ENCODE measurements at regions not wholly inside any gene's neighbourhood (a gene's known extent, or its start where the extent isn't known, plus 50 kb on each side); places are given as distances from the start of the nearest gene placed in this dataset.

DNA sequence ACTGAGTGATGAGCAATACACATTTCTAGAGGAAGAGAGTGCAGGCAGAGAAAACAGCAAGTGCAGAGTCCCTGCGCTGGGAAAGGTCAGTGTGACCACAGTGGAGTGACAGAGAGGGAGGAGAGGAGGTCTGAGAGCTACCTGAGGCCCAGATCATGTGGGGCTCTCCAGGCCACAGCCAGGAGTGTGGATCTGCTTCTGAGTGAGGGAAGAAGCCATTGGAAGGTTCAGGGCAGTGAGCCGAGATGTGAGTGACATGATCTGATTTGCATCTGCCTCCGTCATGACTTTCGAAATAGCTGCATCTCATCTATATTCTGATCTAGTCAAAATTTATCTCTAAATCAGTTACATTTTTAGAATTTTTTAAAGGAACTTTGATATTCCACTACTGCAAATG is 367.1 kb downstream of the PREX1 start:
- no peak for DNase-seq (ENCODE audit: low read depth, low spot score)
- peaks cover 48% of the 10 kb centered on the region for H3K4me1 Mint-ChIP-seq
- no peak overlapping the region for H3K4me3 Mint-ChIP-seq
- H3K36me3 Mint-ChIP-seq (ENCODE audit: low read depth) = no peaks in the 10 kb centered on the region
- H3K27ac Mint-ChIP-seq (ENCODE audit: unreplicated experiment) = no peak overlapping the region
- peaks cover 41% of the 10 kb centered on the region for H3K27me3 Mint-ChIP-seq (ENCODE audit: low read depth)
- TF ChIP-seq, protein P1, sequence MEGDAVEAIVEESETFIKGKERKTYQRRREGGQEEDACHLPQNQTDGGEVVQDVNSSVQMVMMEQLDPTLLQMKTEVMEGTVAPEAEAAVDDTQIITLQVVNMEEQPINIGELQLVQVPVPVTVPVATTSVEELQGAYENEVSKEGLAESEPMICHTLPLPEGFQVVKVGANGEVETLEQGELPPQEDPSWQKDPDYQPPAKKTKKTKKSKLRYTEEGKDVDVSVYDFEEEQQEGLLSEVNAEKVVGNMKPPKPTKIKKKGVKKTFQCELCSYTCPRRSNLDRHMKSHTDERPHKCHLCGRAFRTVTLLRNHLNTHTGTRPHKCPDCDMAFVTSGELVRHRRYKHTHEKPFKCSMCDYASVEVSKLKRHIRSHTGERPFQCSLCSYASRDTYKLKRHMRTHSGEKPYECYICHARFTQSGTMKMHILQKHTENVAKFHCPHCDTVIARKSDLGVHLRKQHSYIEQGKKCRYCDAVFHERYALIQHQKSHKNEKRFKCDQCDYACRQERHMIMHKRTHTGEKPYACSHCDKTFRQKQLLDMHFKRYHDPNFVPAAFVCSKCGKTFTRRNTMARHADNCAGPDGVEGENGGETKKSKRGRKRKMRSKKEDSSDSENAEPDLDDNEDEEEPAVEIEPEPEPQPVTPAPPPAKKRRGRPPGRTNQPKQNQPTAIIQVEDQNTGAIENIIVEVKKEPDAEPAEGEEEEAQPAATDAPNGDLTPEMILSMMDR (conservative IDR thresholded peaks at IDR 0.05) = no peak
- peaks cover 3% of the 10 kb centered on the region for H3K9me3 Mint-ChIP-seq

DNA sequence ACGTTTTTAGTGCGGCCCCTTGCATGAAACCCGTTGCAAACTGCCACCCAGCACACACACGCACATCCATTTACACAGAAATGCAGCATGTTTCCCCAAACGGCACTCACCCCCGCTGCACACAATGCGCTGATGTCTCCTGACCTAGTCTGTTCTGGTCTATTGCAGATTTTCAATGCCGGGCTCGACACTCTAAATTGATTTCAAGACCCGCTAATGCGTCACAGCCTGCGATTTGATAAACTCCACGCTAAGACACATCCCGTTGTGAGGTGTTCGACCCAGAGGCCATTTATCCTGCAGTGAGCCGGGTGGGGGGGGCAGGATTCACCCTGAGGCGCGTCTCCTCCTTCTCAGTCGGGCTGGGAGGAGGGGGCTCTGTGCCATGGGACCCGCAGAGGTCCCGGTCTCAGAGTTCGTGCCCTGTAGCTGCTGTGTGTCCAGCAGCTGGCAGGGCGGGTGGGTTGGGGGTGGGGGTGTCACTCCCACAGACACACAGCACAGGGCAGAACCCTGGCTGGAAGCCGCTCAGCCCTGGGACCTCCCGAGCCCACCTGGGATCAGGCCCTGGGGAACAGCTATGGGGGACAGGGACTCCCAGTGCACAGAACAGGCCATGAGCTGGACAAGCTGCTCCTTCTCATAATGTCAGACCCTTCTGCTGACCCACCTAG is 367.9 kb downstream of the PREX1 start:
- DNase-seq (ENCODE audit: low read depth, low spot score) = no peak
- no peak overlapping the region for H3K4me3 Mint-ChIP-seq
- TF ChIP-seq, protein P1 (conservative IDR thresholded peaks at IDR 0.05) = no peak
- H3K36me3 Mint-ChIP-seq (ENCODE audit: low read depth) = no peaks in the 10 kb centered on the region
- H3K27ac Mint-ChIP-seq (ENCODE audit: unreplicated experiment) = no peak overlapping the region
- H3K9me3 Mint-ChIP-seq = no peaks in the 10 kb centered on the region
- peaks cover 41% of the 10 kb centered on the region for H3K27me3 Mint-ChIP-seq (ENCODE audit: low read depth)
- H3K4me1 Mint-ChIP-seq = peaks cover 50% of the 10 kb centered on the region

DNA sequence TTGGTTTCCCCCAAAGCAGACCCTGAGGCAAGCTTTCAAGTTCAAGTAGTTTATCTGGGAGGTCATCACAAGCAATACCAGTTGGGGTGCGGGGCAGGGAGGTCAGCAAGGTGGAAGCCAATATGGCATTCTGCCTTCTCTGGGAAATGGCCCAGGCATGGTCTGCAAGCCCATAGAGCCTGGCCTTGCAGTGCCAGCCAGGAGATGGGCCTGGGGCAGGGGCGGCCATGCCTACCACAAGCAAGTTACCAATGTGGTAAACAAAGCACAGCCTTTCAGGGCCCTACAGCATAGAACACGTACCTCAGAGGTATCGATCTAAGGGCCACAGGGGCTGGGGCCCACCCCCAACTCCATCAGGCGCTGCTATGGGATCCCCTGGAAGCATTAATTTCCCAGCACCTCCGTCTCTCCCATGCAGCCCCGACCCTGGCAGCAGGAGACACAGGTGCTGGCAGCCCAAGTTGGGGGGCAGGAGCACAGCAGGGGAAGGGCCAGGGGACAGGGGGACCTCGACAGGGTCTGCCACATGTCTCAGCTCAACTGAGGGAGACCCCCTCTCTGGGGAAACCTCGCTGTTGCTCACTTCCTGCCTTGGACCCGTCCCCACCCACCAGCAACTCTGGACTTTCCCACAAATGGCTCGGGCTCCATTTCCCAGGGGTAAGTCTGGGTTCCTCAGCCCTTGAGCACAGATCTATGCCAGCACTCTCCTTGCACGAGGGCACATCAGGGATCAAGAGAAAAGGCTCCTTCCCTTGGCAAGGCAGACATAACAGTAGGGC is 369.0 kb downstream of the PREX1 start:
- TF ChIP-seq, protein P1 (conservative IDR thresholded peaks at IDR 0.05) = no peak
- Mint-ChIP-seq H3K27ac (ENCODE audit: unreplicated experiment) (no peak overlapping the region), H3K36me3 (ENCODE audit: low read depth) (no peaks in the 10 kb centered on the region), H3K4me3 (no peak overlapping the region), H3K4me1 (peaks cover 47% of the 10 kb centered on the region), H3K27me3 (ENCODE audit: low read depth) (peaks cover 50% of the 10 kb centered on the region), H3K9me3 (no peaks in the 10 kb centered on the region)
- no peak for DNase-seq (ENCODE audit: low read depth, low spot score)

DNA sequence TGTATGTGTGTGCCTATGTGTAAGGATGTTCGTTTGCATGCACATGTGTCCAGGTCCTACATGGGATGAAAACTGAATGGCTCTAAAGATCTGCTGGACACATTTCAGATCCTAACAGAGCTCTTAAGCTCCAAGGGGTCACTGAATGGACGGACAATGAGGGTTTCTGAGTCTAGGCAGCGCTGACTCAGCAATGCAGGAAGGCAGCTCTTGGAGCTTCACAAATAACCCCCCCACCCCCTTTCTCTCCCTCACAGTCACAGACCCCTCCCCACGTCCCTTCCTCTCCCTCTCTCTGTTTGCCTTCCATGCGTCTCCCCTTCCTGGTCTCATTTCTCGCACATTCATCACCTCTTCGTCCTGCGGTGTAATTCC is 369.8 kb downstream of the PREX1 start:
- TF ChIP-seq, protein P1 (conservative IDR thresholded peaks at IDR 0.05) = no peak
- peak overlapping the region; percentile 17 for H3K27ac Mint-ChIP-seq (ENCODE audit: unreplicated experiment)
- no peaks in the 10 kb centered on the region for H3K36me3 Mint-ChIP-seq (ENCODE audit: low read depth)
- DNase-seq (ENCODE audit: low read depth, low spot score) = no peak
- H3K27me3 Mint-ChIP-seq (ENCODE audit: low read depth) = peaks cover 53% of the 10 kb centered on the region
- H3K4me1 Mint-ChIP-seq = peaks cover 46% of the 10 kb centered on the region
- no peak overlapping the region for H3K4me3 Mint-ChIP-seq
- no peaks in the 10 kb centered on the region for H3K9me3 Mint-ChIP-seq

DNA sequence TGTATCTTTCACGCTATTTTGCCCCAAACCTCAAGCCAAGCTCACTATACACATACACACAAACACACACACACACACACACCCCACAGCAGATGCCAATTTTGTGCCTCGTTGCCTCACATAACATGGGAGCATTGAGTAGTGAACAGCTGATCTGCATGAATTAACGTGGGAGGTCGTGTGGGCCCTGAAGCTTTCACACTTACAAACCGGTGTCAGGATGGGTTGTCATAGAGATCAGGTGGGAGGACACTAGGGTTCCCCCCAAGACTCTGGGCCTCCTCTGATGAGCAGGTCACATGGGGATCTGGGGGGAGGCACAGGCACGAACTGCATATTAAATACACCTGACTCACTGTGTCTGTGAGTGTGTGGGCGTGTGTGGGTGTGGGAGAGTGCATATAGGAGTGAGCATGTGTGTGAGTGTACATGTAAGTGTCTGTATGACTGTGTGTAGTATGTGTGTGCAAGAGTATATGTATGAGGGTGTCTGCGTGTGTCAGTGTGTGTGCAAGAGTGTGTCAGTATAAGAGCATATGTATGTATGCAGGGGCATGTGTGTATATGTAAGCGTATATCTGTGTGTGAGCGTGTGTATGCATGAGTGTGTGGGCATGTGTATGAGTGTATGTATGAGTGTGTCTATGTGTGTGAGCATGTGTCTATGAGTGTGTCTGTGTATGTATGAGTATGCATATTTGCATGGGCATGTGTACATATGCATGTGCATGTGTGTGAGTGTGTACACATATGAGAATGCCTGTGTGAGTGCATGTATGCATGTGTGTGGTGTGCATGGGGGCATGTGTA is 370.4 kb downstream of the PREX1 start:
- H3K27ac Mint-ChIP-seq (ENCODE audit: unreplicated experiment) = no peak overlapping the region
- DNase-seq (ENCODE audit: low read depth, low spot score) = no peak
- TF ChIP-seq, protein P1 (conservative IDR thresholded peaks at IDR 0.05) = no peak
- peaks cover 50% of the 10 kb centered on the region for H3K4me1 Mint-ChIP-seq
- no peaks in the 10 kb centered on the region for H3K9me3 Mint-ChIP-seq
- peaks cover 53% of the 10 kb centered on the region for H3K27me3 Mint-ChIP-seq (ENCODE audit: low read depth)
- H3K4me3 Mint-ChIP-seq = no peak overlapping the region
- no peaks in the 10 kb centered on the region for H3K36me3 Mint-ChIP-seq (ENCODE audit: low read depth)
